Calu3 (cell line): ENCODE measurements at regions not wholly inside any gene's neighbourhood (a gene's known extent, or its start where the extent isn't known, plus 50 kb on each side); places are given as distances from the start of the nearest gene placed in this dataset.

Experiments
- BruUV-seq: library from RNA; stranded (reverse); fragments of 400-500 nt; replicated peaks from 2 replicates; lab custom pipeline; 2021; lab: Mats Ljungman, UMichigan
- CTCF ChIA-PET: fragments of 300-600 bp; sonication (Branson Sonifier 250); formaldehyde crosslinking; loops from one replicate; lab custom pipeline; 2022; ENCODE audit warnings: antibody characterized with exemption; lab: Charles Lee
- DNase-seq: peaks from one replicate; pipeline ENCODE4 v3.0.0; 2022
- H3K27ac Mint-ChIP-seq: one replicate; pipeline ENCODE4 v1.8.0; 2022; ENCODE audit warnings: mixed read lengths; ENCODE audit not compliant: unreplicated experiment
- H3K27me3 Mint-ChIP-seq: one replicate; pipeline ENCODE4 v1.8.0; 2022; ENCODE audit warnings: mixed read lengths; ENCODE audit not compliant: unreplicated experiment
- H3K36me3 Mint-ChIP-seq: one replicate; pipeline ENCODE4 v1.8.0; 2022; ENCODE audit warnings: mild to moderate bottlenecking, moderate library complexity, mixed read lengths; ENCODE audit not compliant: insufficient read depth, unreplicated experiment
- H3K4me1 Mint-ChIP-seq: one replicate; pipeline ENCODE4 v1.8.0; 2022; ENCODE audit warnings: mild to moderate bottlenecking, low read depth, mixed read lengths; ENCODE audit not compliant: unreplicated experiment
- H3K4me3 Mint-ChIP-seq: one replicate; pipeline ENCODE4 v1.8.0; 2022; ENCODE audit warnings: mild to moderate bottlenecking, low read depth, moderate library complexity, mixed read lengths; ENCODE audit not compliant: unreplicated experiment
- H3K9me3 Mint-ChIP-seq: one replicate; pipeline ENCODE4 v1.8.0; 2022; ENCODE audit warnings: low read depth, mixed read lengths; ENCODE audit not compliant: unreplicated experiment
- CTCF ChIP-seq: fragments of 200-600 bp; IDR thresholded peaks from one replicate; pipeline ENCODE4 v1.8.0; 2022; ENCODE audit warnings: antibody characterized with exemption; ENCODE audit not compliant: unreplicated experiment
- intact Hi-C: fragments of 100-400 bp; cut with micrococcal nuclease; formaldehyde crosslinking; loops from one replicate; pipeline ENCODE4 v1.10.0; 2022; ENCODE audit not compliant: unreplicated experiment

DNA sequence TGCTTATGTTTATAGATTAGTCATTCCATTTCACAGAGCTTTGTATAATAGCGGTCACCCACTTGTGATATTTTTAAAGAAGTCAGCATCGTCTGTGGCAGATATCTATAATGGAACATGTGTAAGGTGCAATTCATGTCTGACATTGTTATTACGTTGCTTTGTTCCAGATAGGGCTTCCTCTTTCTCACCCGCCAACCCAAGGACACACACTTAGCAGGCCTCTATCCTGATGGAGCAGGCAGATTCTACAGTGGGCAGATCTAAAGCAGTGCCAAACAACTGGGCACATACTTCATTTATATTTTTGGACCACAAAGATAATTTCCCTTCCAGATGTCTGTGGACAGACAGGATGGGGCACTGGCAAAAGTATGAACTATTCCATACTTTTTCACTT is 573.1 kb downstream of the TDRD15 start:
- Mint-ChIP-seq H3K9me3 (peaks cover 14% of the 10 kb centered on the region), H3K36me3 (no peaks in the 10 kb centered on the region), H3K27ac (no peak overlapping the region), H3K27me3 (no peaks in the 10 kb centered on the region), H3K4me3 (no peak overlapping the region), H3K4me1 (no peaks in the 10 kb centered on the region)
- no peak for DNase-seq
- intact Hi-C loops: no loop called here
- CTCF ChIA-PET: no interaction called here
- TF ChIP-seq CTCF: no peak
- BruUV-seq: no TSS peak

GRCh38 chr2:21700644-21701043 is 576.9 kb downstream of the TDRD15 start:
- DNase-seq: no peak
- TF ChIP-seq CTCF: no peak
- no peak overlapping the region for H3K4me3 Mint-ChIP-seq
- H3K4me1 Mint-ChIP-seq: no peaks in the 10 kb centered on the region
- H3K36me3 Mint-ChIP-seq: no peaks in the 10 kb centered on the region
- intact Hi-C loops: no loop called here
- H3K27ac Mint-ChIP-seq: no peak overlapping the region
- no peaks in the 10 kb centered on the region for H3K27me3 Mint-ChIP-seq
- no TSS peak for BruUV-seq
- peaks cover 13% of the 10 kb centered on the region for H3K9me3 Mint-ChIP-seq
- CTCF ChIA-PET: no interaction called here

GRCh38 chr2:21710031-21710430 is 586.3 kb downstream of the TDRD15 start:
- H3K36me3 Mint-ChIP-seq: no peaks in the 10 kb centered on the region
- no peak for TF ChIP-seq CTCF
- H3K9me3 Mint-ChIP-seq: peaks cover 21% of the 10 kb centered on the region
- H3K27ac Mint-ChIP-seq: no peak overlapping the region
- CTCF ChIA-PET: interaction anchor here (0.7 kb wide), 1 partner anchor 99 kb away, joined by 3 read pairs; no protein-coding TSS in a partner anchor
- intact Hi-C loops: no loop called here
- H3K4me1 Mint-ChIP-seq: no peaks in the 10 kb centered on the region
- BruUV-seq: no TSS peak
- no peak overlapping the region for H3K4me3 Mint-ChIP-seq
- DNase-seq: no peak
- no peaks in the 10 kb centered on the region for H3K27me3 Mint-ChIP-seq

GRCh38 chr2:21710496-21710895 is 586.7 kb downstream of the TDRD15 start:
- H3K9me3 Mint-ChIP-seq: peaks cover 22% of the 10 kb centered on the region
- BruUV-seq: no TSS peak

More at GRCh38 chr2:21710496-21710895, 586.7 kb downstream of the TDRD15 start:
- Mint-ChIP-seq H3K4me3 (no peak overlapping the region), H3K36me3 (no peaks in the 10 kb centered on the region), H3K27ac (no peak overlapping the region), H3K27me3 (no peaks in the 10 kb centered on the region), H3K4me1 (no peaks in the 10 kb centered on the region)
- CTCF ChIA-PET: interaction anchor here (0.7 kb wide), 1 partner anchor 99 kb away, joined by 3 read pairs; no protein-coding TSS in a partner anchor
- intact Hi-C loops: no loop called here
- no peak for DNase-seq
- no peak for TF ChIP-seq CTCF
